Fibroblast of skin of back (primary cell): ENCODE measurements at regions not wholly inside any gene's neighbourhood (a gene's known extent, or its start where the extent isn't known, plus 50 kb on each side); places are given as distances from the start of the nearest gene placed in this dataset.
"Not testable (repeated sequence)": the region's sequence is repeated elsewhere in the genome, so short reads cannot be mapped to it uniquely, and the experiment has no call there.

ENCODE experiments used
- DNase-seq: peaks from one replicate; pipeline ENCODE4 v3.0.0-alpha.2; 2013

DNA sequence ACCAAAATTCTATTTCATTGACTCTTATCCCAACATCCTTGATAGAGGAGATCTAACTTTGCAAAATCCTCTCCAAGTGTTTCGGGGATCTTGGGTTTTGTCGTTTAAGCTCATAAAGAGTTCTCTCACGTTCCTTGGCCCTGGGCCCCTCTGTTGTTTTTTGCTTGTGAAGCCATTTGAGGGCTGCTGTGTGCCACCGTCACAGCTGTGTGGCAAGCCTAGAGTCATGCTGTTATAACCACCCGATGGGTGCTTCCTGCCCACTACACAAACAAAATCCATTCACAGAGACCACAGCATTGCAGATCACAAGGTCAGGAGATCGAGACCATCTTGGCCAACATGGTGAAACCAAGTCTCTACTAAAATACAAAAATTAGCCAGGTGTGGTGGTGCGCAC lies 154.1 kb downstream of the ADSS2 start:
- no peak for DNase-seq

DNA sequence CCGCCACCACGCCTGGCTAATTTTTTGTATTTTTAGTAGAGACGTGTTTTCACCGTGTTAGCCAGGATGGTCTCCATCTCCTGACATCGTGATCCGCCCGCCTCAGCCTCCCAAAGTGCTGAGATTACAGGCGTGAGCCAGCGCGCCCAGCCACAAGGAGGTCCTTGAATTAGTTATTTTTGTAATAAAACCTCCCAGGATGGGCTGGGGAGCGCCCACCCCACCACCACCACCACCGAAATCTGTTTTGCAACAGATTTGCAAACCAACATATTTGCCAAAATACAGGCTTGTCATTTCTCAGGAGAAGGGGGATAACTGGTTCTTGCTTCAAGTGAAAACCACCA lies 151.7 kb downstream of the ADSS2 start:
- DNase-seq = not testable (repeated sequence)

DNA sequence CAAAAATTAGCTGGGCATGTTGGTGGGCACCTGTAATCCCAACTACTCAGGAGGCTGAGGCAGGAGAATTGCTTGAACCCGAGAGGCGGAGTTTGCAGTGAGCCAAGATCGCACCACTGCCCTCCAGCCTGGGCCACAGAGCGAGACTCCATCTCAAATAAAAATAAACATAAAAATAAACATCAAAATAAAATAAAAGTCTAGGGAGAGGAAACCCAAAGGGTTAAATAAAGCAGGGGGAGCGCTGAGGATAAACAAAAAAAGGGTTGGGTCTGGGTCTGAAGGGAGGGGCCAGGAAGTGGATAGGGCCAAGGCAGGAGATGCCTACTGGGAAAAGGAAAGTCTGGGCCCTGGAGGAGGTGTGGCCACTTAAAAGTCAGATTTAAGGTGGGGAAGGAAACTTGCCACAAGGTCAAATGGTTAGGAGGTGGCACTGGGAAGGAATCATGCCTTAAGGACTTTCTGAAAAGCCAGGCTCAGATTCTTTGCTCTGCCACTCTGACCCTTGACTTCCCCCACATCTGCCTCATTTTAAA lies 150.0 kb downstream of the ADSS2 start:
- DNase-seq = no peak

DNA sequence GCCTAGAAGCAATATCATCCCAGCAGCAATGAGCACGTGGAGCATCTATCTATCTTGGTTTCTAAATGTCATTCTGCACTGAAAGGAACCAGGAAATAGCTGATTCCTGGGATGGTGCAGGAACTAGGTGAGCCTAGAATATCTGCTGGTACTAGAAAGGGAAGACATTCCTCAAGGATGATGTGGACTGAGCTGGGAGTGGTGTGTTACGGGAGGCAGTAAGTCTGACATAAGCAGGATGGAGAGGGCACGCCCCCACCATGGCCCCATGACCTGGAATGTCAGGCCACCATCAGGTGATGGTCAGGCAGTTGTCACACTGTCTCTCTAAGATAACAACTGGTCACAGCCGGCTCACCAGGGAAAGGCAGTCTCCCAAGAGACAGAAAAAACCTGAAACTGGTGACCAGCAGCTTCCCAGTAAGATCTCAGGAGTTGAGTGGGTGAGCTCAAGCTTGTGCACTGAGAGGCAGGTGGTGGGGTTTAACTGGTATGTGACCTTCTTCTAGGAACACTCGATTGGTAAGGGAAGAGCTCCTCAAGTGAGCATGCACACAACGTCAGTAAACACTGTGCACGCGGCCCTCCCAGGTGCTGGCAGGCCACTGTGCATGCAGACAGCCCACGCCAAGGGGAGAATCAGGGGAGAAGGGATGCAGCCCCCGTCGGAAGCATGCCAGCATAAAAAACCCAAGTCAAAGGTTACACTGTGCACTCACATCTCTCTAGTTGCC lies 148.7 kb downstream of the ADSS2 start:
- DNase-seq = peak; percentile 44

DNA sequence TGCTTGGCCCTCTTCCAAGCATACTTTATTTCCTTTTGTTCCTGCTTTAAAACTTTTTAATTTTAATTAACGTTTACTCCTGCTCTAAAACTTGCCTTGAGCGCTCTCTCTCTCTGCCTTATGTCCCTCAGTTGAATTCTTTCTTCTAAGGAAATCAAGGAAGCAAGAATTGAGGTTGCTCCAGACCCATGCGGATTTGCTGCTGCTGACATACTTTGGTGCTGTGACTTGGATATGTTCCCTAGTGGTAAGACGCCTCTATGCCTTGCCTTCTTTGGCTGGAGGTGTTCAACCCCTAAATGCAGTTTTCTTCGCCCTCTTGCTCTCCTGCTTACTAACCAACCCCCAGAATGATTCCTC lies 148.1 kb downstream of the ADSS2 start:
- DNase-seq = no peak

DNA sequence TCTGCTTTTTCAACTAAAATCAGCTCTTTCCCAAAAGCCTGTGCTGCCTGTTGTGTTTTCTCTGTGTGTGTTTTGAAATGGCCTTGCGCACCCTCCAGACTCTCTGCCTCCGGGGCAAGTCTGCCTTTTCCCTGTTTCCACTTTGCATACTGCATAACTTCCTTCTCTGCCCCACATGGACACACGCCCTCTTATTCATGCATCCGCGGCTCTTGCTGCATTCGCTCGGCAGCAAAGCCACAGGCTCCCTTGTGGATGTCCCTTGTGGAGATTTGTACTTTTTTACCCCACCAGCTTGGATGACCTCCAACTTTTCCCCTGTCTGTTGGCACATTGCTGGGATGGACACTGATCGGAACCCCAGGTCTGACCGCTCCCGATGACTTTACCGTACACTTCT lies 147.6 kb downstream of the ADSS2 start:
- no peak for DNase-seq

DNA sequence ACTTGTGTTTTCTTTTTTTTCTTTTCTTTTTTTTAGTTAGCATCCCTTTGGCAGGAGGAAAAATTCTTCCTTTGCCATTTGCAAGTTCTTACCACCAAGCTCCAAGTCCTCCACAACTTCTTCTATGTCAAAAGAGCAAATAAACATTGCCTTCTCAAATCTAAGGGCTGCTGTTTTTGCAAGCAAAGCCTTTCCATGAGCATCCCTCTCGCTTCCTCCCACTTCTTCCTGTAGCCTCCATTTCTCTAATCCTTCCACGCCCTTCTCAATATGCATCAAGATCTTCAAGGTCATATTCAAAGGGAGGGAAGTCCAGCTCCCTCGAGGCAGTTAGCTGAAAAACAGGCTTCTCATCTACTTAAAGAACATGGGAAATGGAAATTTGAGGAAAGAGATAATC lies 147.1 kb downstream of the ADSS2 start:
- DNase-seq = no peak

DNA sequence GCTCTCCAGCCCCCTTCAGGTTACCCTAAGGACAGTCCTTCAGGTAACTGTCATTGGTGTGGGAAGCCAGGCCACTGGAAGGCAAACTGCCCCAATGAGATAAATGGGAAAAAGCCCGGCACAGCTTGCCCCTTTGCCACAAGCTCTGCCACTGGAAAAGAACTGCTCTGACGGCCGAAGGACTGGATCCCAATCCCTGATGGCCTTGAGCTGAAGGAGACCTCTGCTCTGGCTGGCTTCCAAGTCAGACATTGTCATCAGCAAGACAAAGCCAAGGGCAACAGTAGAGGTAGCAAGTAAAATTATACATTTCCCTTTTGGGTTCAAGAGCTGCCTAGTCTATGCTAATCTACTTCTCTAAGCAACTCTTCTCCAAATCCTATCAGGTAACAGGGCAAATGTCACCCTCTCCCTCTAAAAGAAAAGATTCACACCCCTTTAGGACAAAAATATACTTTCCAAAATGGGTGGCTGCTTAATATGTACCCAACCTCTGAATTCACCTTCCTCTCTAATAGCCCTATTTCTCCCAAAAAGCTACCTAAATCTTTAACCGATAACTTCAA lies 145.8 kb downstream of the ADSS2 start:
- DNase-seq = no peak

DNA sequence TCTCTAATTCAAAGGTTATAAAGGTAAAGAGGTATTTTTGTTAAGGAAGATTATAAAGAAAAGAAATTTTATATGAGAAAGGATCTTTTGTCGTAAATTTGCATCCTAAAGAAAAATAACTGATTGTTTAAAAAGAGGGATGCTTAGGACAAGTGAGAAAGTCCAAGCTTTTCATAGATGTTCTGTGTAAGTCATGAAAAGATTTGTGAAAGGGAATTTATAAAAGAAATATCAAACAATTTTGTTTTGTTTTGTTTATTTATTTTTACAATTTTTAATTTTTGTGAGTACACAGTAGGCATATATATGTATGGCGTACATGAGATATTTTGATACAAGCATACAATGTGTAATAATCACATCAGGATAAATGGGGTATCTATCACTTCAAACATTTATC lies 145.2 kb downstream of the ADSS2 start:
- DNase-seq = no peak

DNA sequence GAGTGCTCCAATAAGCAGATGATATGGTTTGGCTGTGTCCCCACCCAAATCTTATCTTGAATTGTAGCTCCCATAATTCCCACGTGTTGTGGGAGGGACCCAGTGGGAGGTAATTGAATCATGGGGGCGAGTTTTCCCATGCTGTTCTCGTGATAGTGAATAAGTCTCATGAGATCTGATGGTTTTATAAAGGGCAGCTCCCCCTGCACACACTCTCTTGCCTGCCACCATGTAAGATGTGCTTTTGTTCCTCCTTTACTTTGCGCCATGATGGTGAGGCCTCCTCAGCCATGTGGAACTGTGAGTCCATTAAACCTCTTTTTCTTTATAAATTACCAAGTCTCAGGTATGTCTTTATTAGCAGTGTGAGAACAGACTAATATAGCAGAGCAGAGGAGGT lies 142.5 kb downstream of the ADSS2 start:
- DNase-seq = not testable (repeated sequence)

DNA sequence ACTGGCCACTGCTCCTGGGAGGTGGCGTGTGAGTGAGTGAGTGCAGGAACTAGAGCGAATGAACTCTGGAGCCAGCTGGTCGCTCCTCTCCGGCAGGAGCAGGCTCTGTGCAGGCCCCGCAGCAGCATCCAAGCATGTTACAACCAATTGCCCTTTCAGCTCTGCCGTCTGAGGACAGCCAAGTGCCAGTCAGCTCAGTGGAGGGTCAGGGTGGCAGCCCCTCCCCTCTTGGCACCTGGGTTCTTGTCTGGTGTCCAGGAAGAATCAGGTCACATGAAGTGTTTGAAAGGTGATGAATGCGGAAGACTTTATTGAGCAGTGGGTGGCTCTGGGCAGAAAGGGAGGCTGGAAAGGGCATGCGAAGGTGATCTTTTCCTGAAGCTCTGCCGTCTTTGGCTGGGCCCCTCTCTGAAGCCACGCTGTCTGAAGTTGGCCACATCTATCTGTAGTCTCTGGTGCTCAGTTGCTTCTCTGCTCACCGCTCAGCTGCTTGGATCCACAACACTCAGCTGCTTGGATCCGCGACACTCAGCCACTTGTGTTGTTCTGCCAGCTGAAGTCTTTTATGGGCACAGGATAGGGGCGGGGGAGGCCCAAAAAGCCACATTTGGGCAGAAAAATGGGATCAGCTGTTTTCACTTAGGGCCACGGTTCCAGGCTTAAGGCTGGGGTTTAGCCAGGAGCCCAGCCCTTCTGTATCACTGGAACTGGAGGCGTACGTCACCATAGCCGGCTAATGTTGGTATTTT lies 139.8 kb downstream of the ADSS2 start:
- DNase-seq = no peak

DNA sequence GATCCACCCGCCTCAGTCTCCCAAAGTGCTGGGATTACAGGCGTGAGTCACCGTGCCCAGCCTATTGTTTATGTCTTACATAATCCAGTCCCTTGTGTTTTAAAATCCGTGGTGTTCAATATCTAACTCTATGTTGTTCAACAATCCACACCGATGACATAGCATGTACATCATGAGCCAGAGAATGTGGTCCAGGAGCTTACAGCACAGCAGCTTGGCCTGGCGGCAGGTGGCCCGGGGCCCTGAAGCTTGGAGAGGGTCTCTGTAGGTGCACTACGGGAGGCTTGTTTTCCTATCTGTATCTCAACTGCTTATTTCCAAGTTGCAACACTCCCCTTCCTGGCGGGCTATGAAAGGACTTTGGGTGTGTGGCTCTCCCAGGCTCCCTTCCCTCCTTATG lies 138.4 kb downstream of the ADSS2 start:
- DNase-seq = no peak

DNA sequence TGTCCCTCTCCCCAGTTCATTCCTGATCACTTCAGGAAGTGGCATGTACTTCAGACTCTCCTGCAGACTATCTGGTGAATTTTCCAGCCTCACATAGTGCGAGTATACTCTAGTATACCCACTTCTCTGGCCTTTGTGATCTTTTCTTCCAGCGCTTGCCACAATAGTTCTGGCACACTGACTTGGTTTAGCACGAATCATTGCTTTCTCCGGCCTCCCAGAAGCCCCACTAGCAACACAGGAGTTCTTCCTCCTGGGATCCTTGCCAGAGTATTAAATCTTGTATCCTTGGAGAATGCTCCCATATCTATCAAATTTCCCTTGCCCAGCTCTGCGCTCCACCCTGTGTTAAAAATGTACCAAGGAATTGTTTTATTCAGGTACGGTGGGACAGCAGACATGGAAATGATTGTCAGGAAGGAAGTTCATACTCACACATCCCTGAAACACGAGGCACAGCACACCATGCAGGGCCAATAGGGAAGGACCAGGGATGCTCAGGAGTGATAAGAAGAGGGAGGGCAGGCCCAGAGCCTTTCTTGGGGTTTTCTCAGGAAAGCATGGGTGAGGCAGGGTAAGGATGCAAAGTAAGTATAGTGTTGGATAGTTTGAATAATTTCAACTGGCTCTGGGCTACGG lies 136.7 kb downstream of the ADSS2 start:
- DNase-seq = no peak

DNA sequence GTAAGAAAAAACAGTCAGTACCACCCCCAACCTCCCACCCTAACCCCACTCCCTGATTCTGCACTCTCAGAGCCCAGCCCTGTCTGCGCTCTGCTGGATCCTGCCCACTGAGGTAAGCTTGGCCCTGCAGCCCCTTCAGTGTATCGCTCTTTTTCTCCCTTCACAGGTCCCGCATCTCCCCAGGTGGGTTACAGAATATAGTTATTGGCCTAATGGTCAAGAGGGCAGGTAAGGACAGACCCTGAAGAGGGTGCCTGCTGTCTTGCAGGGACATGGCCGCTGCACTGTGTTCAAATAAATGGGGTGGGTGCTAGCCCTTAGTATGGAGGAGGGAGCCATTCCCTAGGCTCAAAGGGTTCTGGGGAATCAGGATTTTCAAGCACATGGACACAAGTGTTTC lies 135.7 kb downstream of the ADSS2 start:
- DNase-seq = no peak

DNA sequence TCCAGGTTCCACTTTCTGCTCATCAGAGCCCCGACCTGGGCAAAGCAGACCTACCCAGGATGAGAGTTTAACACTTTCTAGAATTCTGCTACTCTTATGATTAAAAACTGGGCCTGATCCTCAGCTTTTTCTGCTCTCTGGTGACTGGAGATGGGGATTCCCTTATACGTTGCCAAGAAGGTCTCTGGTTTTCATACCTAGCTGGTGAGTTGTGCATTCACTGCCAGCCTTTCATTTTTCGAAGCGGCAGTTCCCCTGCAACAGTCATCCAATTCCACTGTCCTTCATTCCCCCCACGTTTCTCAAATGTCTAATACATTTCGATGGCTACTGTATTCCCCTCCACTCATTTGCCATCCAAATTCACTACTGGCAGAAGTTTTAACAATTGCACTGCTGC lies 135.3 kb downstream of the ADSS2 start:
- no peak for DNase-seq

DNA sequence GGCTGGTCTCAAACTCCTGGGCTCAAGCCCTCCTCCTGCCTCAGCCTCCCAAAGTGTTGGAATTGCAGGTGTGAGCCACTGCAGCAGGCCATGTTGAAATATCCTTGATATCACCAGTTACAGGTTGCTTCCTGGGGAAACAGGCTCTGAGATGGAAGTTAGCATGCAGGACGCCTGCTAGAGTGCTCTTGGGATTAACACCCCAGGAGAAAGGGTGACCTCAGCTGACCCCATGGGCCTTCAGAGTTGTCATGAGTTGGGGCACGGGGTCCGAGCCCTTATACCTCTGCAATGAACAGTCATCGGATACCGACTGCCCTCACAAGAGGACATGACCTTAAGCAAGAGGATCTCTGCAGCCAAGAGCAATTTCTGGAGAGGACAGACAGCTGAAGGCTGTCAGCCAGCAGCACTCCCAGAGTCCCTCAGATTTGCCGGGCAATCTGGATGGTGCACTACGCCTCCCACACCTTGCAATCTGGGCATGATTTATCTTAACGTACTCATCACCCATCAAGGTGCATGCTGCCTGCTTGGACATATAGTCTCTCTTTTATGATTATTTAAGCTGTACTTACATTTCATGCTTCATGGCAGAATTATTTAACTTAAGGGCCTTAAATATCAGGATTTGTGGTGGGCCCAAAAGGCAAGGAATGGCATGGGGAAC lies 134.6 kb downstream of the ADSS2 start:
- no peak for DNase-seq

DNA sequence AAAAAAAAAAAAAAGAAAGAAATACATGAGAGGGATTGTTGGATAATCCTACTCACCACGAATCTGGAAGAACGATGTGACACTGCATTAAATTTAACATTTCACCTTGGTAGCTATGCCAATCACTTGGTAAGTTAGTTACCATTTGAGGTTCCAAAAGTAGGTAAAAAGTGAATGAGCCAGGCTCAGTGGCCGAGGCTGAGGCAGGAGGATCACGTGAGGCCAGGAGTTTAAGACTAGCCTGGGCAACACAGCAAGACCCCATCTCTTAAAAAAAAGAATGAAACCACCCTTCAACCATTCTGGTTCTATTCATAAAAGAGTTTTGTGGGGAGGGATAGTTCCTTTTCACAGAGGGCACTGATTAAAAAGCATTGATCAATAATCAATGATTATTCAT lies 133.6 kb downstream of the ADSS2 start:
- DNase-seq = no peak

DNA sequence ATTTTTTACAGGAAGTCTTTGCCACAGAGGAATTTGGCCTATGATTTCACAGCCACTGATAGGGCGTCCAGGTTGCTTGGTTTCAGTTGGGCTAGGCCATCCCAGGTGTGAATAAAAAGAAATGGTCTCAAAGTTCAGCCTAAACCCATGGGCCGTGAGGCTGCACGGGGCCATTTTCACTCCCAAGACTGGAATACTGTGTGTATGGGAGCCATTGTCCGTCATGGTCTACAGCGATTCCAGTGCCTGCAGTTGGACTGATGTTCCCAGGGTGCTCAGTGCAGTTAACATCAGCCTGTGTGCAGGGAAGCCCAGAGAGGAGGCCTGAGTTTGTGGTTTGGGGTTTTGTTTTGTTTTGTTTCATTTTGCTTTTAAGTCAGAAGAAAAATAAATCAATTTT lies 133.2 kb downstream of the ADSS2 start:
- DNase-seq = no peak

DNA sequence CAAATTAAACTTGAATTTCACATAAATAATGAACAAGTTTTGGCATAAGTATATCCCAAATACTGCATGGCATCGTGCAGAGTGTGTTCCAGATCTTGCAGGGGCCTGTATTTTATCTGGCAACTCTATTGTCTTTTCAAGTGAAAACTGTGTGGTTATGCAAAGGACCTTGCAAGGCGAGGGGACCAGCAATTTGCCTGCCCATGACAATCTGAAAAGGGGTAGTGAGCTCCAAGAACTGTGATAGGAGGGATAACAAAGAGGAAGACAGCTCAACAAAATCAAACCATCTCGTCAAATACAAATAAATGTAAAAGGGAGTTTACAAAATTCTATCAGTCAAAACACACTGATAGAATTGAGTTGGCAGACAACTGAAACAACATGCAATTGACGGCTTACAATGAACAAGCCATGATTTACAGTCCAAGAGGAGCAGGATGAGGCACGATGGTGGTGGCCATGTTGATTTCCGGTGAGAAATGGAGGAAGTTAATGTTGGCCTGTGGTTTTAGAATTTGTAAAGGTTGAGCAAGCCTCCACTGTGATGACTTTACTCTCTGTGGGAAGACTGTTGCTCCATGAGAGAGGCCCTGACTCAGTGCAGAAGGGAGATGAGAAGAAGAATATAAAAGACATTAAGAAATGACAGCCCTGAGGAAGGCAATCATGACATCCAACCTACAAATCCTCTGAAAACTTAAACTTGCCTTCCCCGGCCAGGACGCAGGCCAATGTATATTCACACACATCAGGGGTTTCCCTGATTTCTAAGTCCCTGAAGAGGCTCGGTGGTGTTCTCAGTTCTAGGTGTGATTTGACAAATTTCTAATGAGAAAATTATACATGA lies 132.2 kb downstream of the ADSS2 start:
- DNase-seq = peak; percentile 62

DNA sequence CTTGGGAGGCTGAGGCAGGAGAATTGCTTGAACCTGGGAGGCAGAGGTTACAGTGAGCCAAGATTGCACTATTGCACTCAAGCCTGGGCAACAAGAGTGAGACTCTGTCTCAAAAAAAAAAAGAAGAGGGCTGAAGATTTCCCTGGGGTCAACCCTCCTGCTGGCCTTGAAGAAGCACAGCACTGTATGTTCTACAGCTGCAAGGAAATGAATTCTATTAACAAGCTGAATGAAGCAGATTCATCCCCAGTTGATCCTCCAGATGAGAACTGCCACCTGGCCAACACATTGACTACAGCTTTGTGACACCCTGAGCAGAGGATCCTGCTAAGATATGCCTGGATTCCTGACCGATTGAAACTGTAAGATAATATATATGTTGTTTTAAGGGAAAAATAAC lies 129.5 kb downstream of the ADSS2 start:
- DNase-seq = no peak

DNA sequence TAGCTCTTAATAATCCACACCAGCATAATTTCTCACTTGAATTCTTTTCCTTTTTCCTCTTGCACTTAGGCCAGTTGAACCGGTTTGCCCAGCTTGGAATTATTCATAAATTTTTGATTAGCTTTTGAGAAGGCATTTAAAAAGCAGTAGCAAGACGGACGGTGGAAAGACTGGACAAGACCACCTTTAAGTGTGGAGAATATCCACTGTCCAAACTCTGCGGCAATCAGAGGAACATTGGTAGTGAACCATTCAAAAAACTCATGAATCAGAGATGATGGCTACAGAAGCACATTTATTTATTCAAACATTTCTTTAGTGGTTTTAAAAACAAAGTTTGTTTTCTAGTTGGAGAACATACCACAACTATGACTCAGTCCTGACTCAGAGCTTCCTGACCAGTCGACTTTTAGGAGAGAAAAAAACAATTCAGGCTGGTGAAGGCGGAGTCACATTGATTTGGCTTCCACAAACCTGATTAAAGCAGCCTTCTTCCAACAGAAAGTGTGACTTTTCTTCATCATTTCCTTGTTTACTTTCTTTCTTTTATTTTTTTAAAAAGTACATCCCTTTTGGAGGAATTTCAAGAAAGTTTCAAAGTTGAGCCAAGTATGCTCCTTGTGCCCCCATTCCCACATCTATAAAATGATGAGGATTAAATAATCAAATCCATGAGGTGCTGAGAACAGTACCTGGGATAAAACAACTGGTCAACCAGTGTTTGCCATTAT lies 128.8 kb downstream of the ADSS2 start:
- peak; percentile 97 for DNase-seq
